ENCODE measurements at regions not wholly inside any gene's neighbourhood (a gene's known extent, or its start where the extent isn't known, plus 50 kb on each side); places are given as distances from the start of the nearest gene placed in this dataset.

DNA sequence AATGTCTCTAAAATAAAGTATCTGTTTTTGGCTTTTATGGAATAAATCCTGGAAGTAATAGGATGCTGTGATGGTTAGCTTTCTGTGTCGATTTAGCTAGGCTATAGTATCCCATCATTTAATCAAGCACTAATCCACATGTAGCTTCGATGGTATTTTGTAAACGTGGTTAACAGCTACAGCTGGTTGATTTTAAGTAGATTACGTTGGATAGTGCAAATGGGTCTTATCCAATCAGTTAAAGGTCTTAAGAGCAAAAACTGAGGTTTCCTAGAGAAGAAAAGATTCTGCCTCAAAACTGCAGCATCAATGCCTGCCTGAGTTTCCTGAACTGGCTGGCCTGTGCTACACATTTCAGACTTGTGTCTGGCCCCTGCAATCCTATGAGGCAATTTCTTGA is 314.2 kb upstream of the SORL1-AS1 start:
- H3K4me3 Mint-ChIP-seq, result no peak overlapping the region
- Histone ChIP-seq H3K27ac (ENCODE audit: low read depth in 1 of 2, low read length in 2 of 2) (no peak overlapping the region), H3K4me1 (ENCODE audit: insufficient read depth, low read length) (no peaks in the 10 kb centered on the region), H3K9me3 (ENCODE audit: control insufficient read depth in 1 of 2, insufficient read depth in 1 of 2, low read length in 2 of 2) (peaks cover 0 to 8% of the 10 kb centered on the region in 2 experiments), H3K36me3 (ENCODE audit: insufficient read depth, low read length) (no peaks in the 10 kb centered on the region), H3K27me3 (ENCODE audit: control insufficient read depth in 1 of 2, insufficient read depth in 2 of 2, low read length in 2 of 2) (peaks cover 0 to 3% of the 10 kb centered on the region in 2 experiments), H3K4me3 (ENCODE audit: low read length) (no peak overlapping the region)
- no peaks in the 10 kb centered on the region for H3K9me3 Mint-ChIP-seq
- no peak for DNase-seq
- ChIA-PET CTCF (no interaction called here), POLR2A (no interaction called here)
- H3K36me3 Mint-ChIP-seq (ENCODE audit: low read depth), result no peaks in the 10 kb centered on the region
- peaks cover 15% of the 10 kb centered on the region for H3K27me3 Mint-ChIP-seq
- no peaks in the 10 kb centered on the region for H3K4me1 Mint-ChIP-seq (ENCODE audit: low read depth)
- intact Hi-C loops (cut with DNase I, micrococcal nuclease), result no loop called here
- TF ChIP-seq, protein P1, sequence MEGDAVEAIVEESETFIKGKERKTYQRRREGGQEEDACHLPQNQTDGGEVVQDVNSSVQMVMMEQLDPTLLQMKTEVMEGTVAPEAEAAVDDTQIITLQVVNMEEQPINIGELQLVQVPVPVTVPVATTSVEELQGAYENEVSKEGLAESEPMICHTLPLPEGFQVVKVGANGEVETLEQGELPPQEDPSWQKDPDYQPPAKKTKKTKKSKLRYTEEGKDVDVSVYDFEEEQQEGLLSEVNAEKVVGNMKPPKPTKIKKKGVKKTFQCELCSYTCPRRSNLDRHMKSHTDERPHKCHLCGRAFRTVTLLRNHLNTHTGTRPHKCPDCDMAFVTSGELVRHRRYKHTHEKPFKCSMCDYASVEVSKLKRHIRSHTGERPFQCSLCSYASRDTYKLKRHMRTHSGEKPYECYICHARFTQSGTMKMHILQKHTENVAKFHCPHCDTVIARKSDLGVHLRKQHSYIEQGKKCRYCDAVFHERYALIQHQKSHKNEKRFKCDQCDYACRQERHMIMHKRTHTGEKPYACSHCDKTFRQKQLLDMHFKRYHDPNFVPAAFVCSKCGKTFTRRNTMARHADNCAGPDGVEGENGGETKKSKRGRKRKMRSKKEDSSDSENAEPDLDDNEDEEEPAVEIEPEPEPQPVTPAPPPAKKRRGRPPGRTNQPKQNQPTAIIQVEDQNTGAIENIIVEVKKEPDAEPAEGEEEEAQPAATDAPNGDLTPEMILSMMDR (IDR thresholded peaks at IDR 0.05), result no peak
- no peak overlapping the region for H3K27ac Mint-ChIP-seq
- no peak for ATAC-seq (ENCODE audit: poor library complexity)

DNA sequence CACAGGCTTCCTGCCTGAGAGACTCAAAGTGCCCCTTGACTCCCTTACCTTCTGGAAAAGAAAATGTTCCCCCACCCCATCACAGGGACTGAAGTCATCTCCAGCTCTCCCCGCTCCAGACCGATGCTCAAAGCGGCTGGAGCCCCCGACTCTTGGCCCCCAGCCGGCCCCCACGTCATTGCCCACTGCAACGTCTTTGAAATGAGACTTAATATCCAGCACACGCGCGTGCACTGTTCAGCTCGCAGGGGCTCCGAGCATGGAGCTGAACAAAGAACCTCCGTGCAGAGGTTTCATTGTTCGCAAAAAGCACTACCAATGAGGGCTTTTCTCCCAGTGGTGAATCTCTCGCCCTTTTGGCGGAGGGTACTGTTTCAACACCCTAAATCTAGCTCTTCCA is 313.4 kb upstream of the SORL1-AS1 start:
- TF ChIP-seq, protein P1 (IDR thresholded peaks at IDR 0.05), result no peak
- no peaks in the 10 kb centered on the region for H3K27me3 ChIP-seq (ENCODE audit: control insufficient read depth in 1 of 2, insufficient read depth in 2 of 2, low read length in 2 of 2)
- ChIA-PET POLR2A (no interaction called here), CTCF (no interaction called here)
- no peak overlapping the region for H3K27ac ChIP-seq (ENCODE audit: low read depth in 1 of 2, low read length in 2 of 2)
- H3K9me3 ChIP-seq (ENCODE audit: control insufficient read depth in 1 of 2, insufficient read depth in 1 of 2, low read length in 2 of 2), result peaks cover 0 to 8% of the 10 kb centered on the region in 2 experiments
- Mint-ChIP-seq H3K9me3 (no peaks in the 10 kb centered on the region), H3K27me3 (peaks cover 11% of the 10 kb centered on the region), H3K4me3 (no peak overlapping the region), H3K4me1 (ENCODE audit: low read depth) (no peaks in the 10 kb centered on the region), H3K27ac (no peak overlapping the region), H3K36me3 (ENCODE audit: low read depth) (no peaks in the 10 kb centered on the region)
- DNase-seq (no peak), ATAC-seq (ENCODE audit: poor library complexity) (no peak)
- no peak overlapping the region for H3K4me3 ChIP-seq (ENCODE audit: low read length)
- no peaks in the 10 kb centered on the region for H3K36me3 ChIP-seq (ENCODE audit: insufficient read depth, low read length)
- H3K4me1 ChIP-seq (ENCODE audit: insufficient read depth, low read length), result no peaks in the 10 kb centered on the region
- intact Hi-C loops (cut with DNase I, micrococcal nuclease), result no loop called here

DNA sequence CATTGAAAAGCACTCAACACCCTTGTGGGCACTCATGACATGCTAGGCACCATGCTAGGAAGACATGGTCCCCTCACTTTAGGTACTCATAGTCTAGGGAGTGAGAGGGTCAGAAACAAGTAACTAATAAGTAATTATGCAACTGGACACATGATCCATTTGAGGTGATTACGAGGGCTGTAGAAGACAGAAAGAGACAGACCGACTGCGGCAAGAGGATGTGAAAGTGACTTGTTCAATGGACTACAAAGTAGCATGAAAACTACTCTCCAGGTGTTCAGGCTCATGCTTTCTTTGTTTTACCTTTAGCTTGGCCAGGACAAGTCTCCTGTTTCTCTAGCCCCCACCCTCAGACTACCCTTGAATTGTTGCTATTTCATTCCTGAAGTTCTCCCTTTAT is 310.8 kb upstream of the SORL1-AS1 start:
- POLR2A ChIA-PET, result no interaction called here
- Mint-ChIP-seq H3K9me3 (no peaks in the 10 kb centered on the region), H3K27me3 (peaks cover 6% of the 10 kb centered on the region), H3K27ac (no peak overlapping the region), H3K36me3 (ENCODE audit: low read depth) (no peaks in the 10 kb centered on the region), H3K4me1 (ENCODE audit: low read depth) (no peaks in the 10 kb centered on the region), H3K4me3 (no peak overlapping the region)
- Histone ChIP-seq H3K27ac (ENCODE audit: low read depth in 1 of 2, low read length in 2 of 2) (no peak overlapping the region), H3K9me3 (ENCODE audit: control insufficient read depth in 1 of 2, insufficient read depth in 1 of 2, low read length in 2 of 2) (peaks cover 0 to 8% of the 10 kb centered on the region in 2 experiments), H3K4me1 (ENCODE audit: insufficient read depth, low read length) (no peaks in the 10 kb centered on the region), H3K36me3 (ENCODE audit: insufficient read depth, low read length) (no peaks in the 10 kb centered on the region), H3K4me3 (ENCODE audit: low read length) (no peak overlapping the region), H3K27me3 (ENCODE audit: control insufficient read depth in 1 of 2, insufficient read depth in 2 of 2, low read length in 2 of 2) (no peaks in the 10 kb centered on the region)
- CTCF ChIA-PET, result no interaction called here
- TF ChIP-seq, protein P1 (IDR thresholded peaks at IDR 0.05), result no peak
- intact Hi-C loops (cut with DNase I, micrococcal nuclease), result no loop called here
- ATAC-seq (ENCODE audit: poor library complexity), result no peak
- no peak for DNase-seq
